Astrocyte of the spinal cord (primary cell): ENCODE measurements at regions not wholly inside any gene's neighbourhood (a gene's known extent, or its start where the extent isn't known, plus 50 kb on each side); places are given as distances from the start of the nearest gene placed in this dataset.

Experiments
- DNase-seq: peaks from one replicate; pipeline ENCODE4 v3.0.0; 2011; ENCODE audit warnings: low read depth, low spot score
- H3K4me3 ChIP-seq: 2 replicates; pipeline ENCODE4 v1.5.1; 2011; ENCODE audit warnings: low read depth, mild to moderate bottlenecking, low read length, moderate library complexity
- in situ Hi-C: cut with HindIII; loops from 2 replicates; pipeline ENCODE4 v1.10.0; 2017; ENCODE audit warnings: low sequenced_read_pairs
- TF ChIP-seq, protein P1 (sequence below): IDR thresholded peaks from 2 replicates; pipeline ENCODE4 v1.5.1; 2012; ENCODE audit warnings: low read depth, mild to moderate bottlenecking, low read length, inconsistent platforms

DNA sequence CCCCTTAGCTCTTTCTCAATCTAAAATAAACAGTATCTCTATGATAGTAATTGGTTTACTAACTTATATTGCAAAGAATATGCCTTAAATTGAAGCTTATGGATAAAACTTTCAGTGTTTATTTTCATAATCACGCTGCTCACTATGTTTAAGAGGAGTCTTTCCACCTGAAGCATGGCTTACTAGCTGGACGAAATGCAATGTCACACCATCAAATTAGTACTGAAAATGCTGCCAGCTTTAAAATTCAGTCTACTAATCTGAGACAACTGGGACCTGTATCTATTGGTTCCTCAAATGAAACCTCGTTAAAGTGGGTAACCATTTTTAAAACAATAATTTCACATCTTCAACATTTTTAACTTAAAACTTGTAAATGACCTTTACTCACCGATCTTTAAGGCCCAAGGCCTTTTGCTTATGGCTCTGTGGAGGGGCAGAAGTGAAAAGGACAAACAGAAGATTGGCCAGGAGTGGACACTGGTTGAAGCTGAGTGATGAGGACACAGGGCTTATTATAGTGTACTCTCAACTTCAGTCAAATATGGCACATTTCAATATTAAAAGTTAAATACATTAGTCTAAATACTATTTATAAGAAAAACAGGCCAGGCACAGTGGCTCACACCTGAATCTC, 212.8 kb upstream of the WSB1 start:
- no peak overlapping the region for H3K4me3 ChIP-seq
- TF ChIP-seq, protein P1, sequence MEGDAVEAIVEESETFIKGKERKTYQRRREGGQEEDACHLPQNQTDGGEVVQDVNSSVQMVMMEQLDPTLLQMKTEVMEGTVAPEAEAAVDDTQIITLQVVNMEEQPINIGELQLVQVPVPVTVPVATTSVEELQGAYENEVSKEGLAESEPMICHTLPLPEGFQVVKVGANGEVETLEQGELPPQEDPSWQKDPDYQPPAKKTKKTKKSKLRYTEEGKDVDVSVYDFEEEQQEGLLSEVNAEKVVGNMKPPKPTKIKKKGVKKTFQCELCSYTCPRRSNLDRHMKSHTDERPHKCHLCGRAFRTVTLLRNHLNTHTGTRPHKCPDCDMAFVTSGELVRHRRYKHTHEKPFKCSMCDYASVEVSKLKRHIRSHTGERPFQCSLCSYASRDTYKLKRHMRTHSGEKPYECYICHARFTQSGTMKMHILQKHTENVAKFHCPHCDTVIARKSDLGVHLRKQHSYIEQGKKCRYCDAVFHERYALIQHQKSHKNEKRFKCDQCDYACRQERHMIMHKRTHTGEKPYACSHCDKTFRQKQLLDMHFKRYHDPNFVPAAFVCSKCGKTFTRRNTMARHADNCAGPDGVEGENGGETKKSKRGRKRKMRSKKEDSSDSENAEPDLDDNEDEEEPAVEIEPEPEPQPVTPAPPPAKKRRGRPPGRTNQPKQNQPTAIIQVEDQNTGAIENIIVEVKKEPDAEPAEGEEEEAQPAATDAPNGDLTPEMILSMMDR, result no peak
- in situ Hi-C loops, result no loop called here
- no peak for DNase-seq

GRCh38 chr17:27082023-27082774, 211.7 kb upstream of the WSB1 start:
- no peak for DNase-seq
- H3K4me3 ChIP-seq, result no peak overlapping the region
- in situ Hi-C loops, result no loop called here
- TF ChIP-seq, protein P1, result no peak

GRCh38 chr17:27082775-27083154, 211.1 kb upstream of the WSB1 start:
- H3K4me3 ChIP-seq, result no peak overlapping the region
- TF ChIP-seq, protein P1, result no peak
- no peak for DNase-seq
- in situ Hi-C loops, result no loop called here

GRCh38 chr17:27083408-27084185, 210.3 kb upstream of the WSB1 start:
- in situ Hi-C loops, result no loop called here
- no peak for DNase-seq
- H3K4me3 ChIP-seq, result no peak overlapping the region
- TF ChIP-seq, protein P1, result no peak

- no peak for DNase-seq
- TF ChIP-seq, protein P1, result no peak
- in situ Hi-C loops, result no loop called here
- no peak overlapping the region for H3K4me3 ChIP-seq
These were observed 208.4 kb upstream of the WSB1 start for GRCh38 chr17:27085517-27085916.

- in situ Hi-C loops, result no loop called here
- TF ChIP-seq, protein P1, result no peak
- no peak overlapping the region for H3K4me3 ChIP-seq
- no peak for DNase-seq
These were observed 207.4 kb upstream of the WSB1 start for GRCh38 chr17:27086526-27086925.
